HG03457 (cell line): ENCODE measurements at regions not wholly inside any gene's neighbourhood (a gene's known extent, or its start where the extent isn't known, plus 50 kb on each side); places are given as distances from the start of the nearest gene placed in this dataset.
"Not testable (repeated sequence)": the region's sequence is repeated elsewhere in the genome, so short reads cannot be mapped to it uniquely, and the experiment has no call there.

Source experiments
- ATAC-seq: cut with Tn5 transposase; IDR thresholded peaks from one replicate; pipeline ENCODE4 v1.9.1; 2021; ENCODE audit warnings: moderate number of reproducible peaks; ENCODE audit not compliant: unreplicated experiment

DNA sequence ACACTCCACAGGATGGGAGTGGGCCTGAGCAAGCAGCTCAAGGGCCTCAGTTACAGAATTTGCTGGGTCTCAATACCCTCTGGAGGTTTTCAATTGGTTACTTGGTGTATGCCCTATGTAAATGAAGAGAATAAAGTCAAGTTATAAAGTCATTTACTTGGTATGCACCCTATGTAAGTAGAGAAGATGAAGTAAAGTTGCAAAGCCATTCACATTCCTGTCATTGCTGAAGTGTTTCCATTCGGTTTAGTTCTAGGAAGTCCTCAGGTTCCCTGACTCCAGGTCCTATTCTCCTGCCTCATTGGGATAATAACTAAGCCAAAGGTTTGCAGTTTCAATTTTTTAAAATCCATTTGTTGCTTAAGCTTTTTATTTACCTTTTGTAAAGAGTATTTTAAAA lies 272.6 kb upstream of the NPSR1 start:
- no peak for ATAC-seq

DNA sequence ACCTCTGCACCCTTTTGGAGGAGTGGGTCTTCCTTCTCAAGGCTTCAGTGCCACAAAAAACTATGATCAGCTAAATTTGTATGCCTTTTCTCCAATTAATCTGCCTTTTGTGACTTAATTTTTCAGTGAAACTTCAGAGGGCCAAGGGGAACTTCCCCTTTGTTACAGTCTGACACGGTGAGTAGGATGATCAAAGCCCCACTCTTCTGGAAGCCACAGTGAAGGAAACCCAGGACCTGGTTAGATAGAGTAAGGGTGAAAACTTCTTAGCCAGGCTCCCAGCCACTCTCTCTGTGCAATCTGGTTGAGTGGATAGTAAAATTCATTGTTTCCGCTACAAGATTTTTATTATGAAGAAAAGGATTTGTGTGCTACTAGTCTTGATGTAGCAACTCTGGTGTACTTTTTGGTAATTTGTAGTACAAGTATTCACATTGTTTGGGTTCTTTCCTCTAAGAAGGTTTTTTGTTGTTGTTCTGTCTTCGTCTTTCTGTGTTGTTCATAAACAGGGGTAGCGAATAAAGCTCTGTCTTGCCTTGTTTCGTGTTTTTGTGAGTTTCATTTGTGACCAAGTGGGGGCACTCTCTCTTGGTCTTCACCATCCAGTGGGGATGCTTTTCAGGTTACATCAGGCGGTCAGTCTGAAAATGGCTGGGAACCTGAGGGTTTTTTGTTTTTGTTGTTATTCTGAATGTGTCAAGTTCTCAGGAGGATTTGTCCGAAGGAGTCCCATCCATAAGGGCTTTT lies 268.5 kb upstream of the NPSR1 start:
- no peak for ATAC-seq

DNA sequence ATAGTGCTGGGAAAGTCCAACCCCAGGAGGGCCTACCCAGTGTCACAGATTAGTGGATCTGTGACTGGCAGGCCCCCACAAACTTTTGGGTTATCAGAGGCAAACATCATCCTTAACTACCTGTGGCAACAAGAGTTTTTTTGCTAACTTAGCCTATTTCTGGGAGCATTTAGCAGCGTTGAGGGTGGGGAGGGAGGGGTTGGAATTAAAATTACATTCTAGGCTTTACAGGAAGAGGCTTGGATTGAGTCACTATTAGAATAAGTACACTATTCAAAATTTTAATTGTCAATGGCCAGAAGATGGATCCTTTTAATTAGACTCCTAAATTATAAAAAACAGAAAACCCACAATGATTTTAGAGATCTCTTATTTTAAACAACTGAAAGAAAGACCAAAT lies 267.9 kb upstream of the NPSR1 start:
- no peak for ATAC-seq

DNA sequence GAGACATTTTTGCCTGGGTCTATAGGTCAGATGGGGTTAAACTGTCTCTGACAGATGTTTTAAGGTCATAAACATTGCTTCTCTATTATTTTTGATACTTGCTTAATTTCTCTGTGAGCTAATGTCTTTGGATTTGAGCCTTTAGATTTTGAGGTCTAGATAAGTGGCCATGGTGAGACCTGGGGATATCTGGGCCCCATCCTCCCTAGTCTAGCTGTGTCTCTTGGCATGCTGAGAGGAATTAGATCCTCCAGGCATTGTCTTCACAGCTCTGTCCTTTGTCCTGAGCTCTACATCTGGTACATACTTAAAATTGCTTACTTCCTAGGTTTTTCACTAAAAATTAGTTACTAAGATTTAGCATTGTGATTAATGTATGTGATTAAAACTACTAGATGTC lies 265.0 kb upstream of the NPSR1 start:
- no peak for ATAC-seq

DNA sequence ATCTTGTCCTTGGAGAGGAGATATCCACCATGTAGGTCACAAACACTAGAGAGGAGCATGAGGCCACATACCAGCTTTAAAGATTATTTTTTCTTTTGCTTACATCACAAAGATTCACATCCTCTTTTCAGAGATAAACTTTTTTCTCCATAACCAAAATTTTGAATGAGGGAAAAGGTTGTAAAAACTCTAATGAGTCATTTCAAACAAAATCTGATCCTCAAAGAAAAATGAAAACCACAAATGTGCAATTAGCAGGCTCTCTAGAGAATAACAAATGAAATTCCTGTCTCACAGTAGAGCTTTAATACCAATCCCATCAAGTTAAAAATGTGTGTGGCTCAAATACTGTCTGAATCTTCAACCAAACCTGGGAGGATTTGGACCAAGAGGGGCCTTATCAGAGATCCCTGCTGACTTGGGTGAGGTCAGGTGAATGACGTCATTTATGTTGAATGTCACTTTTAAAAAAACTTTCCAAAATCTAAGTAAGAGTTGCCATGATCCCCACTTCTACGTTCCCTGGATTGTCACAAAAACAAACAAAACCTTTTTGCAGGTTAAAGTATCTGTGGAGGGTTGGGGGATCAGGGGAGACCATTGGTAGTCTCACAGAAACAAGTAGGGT lies 261.5 kb upstream of the NPSR1 start:
- ATAC-seq = no peak

DNA sequence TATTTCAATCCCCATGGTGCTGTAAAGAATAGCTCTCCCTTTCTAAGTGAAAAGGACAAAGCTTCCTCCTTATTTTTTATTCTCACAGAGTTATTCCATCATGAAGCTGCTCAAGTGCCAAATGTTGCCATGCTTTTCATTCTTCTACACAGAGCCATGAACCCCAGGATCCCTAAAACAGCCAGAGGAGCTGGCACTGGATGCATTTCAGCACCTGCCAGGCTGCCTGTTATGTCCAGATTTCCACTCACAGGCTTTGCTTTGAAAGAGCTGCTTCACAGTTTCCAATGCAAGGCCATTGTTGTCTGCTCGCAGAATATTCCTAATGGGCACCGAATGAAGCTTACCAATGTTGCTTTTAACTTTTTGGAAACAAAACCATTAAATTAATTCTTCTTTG lies 256.2 kb upstream of the NPSR1 start:
- no peak for ATAC-seq

DNA sequence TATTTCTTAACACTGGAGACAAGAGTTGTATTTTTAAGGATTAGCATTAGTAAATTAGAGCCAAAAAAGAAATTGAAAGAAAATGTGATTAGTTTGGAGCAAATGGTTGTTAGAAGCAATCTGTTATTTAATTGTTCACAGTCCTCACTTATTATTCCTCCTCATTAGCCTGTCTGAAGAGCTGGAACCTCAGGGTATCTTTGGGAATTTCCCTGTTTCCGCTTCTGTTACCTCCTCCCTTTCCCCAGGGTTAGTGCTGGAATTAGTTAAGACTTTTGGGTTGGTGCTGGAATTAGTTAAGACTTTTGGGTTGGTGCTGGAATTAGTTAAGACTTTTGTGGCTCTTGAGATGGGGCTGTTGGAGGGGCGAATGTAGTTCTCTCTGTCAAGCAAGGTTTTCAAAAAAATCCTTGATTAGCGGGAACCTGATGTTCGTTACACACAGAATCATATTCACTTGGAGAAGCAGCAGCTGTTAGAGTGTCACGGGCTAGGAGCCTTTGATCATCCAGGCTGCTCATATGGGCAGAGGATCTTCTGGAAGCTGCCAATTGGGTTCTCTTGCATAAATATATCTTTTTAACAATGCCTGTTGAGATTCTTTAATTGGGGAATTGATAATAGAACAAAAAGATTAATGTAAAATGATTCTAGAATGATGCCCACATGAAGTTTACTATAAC lies 251.0 kb upstream of the NPSR1 start:
- ATAC-seq = no peak

DNA sequence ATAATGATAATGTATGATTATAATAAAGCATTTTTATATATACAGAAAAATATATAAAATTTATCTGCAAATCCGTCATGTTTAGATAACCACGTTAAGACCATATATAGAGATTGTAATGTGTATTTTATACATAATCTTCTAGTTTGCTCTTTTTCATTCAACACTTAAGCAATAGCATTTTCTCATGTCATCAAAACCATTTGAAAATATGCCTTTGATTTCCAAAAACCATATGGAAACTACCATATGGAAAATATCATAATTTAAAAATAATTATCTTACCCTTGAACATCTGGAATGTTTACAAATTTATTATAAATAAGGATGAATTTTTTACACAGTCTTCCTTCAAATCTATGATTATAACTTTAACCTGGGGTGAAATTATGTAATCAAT lies 250.4 kb upstream of the NPSR1 start:
- no peak for ATAC-seq

DNA sequence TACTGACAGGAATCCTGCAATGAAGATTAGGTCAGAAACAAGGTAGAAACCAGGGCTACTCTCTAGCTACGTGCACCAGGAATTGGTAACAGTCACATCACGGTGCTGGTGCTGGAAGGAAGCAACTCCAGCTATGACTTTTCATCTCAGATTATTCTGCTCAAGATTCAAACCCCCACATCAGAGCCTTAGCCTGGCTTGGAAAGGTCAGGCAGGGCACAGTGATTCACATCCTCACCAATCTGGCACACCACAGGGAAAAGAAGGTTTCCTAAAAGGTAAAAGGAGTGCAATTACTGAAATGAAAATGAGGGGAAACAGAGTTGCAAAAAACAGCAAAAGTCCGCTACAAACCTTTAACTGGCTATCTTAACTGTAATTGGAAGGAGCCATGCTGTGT lies 240.2 kb upstream of the NPSR1 start:
- ATAC-seq = no peak

DNA sequence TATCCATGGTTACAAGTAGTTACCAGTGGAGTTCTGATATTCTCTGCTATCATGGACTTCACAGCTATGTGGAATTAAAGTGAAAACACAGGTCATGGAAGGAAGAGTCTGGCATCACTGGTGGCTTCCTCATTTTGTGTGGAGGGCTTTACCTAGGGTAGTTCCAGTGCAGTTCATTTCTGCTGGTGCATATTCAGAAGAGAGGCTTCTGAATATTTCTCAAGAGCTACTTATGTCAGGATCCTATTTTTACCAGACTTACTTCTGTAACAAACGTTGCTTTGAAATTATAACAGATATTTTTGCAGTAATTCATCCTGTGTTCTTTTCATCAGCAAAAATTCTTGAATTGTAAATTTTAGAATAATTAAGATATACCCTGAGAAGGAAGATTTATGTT lies 236.5 kb upstream of the NPSR1 start:
- no peak for ATAC-seq

DNA sequence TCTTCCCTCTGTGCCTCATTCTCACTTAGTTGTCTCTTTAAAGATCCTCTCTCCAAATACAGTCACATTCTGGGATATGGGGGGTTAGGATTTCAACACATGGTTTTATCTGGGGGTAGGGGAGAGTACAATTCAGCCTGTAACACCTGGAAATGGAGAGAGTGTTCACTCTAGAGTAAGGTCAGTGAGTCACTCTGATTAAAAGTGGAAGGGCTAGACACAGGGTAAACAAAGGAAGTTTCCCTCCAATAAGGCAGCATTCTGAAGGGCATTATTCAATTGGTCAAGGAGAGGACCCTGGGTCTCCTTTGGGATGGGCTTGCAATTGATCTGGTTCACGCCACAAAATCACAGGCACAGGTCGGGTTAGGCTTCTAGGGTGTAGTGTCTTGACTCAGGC lies 232.8 kb upstream of the NPSR1 start:
- ATAC-seq = no peak

DNA sequence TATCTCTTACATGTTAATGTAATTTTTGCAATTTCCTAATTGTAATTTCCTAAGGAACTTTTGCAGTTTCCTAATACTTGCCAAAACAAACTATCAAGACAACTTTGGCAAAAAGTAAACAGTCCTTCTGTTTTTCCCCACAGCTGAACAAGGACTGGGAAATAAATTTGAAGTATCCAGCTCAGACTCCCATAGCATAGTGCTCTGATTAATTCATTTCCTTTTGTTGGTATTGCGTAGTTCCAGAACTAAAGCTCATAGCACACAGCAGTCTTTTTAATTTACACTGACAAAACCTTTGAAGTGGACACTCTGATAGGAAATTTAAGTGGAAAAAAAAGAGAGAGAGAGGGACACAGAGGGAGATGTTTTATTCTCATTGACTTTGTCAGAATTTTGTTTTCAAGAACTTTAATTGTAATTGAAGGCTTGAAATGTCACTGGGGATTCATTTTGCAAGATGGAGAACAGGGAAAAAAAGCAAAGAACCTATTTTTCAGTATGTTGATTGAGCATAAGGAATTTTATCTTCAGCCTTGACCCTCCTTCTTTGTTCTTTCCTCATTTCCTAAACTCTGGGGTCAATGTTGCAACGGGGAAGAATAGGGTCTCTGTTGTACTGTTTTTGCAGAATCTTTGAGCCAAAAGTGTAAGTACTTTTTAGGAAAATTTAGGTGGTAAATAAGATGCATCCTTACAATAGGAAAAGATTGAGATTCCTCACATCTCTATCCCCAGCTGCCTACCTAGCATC lies 232.2 kb upstream of the NPSR1 start:
- ATAC-seq = no peak

DNA sequence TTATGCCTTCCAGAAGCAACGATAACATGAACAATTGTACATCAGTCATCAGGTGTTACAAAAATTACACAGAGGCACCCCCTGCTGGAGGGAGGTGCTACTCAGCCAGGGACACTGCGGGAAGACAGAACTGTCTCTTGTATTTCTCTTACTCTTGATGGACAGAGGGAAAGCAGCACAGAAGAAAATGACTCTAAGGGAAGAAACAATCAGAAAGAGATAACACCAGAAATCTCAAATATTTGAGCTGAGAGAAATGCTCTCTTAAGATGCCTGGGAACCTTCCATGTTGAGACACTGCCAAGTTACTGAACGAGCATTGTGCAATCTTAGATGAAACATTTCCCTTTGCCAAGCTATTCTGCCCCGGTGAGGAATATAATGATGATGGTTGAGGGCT lies 227.6 kb upstream of the NPSR1 start:
- ATAC-seq = no peak

DNA sequence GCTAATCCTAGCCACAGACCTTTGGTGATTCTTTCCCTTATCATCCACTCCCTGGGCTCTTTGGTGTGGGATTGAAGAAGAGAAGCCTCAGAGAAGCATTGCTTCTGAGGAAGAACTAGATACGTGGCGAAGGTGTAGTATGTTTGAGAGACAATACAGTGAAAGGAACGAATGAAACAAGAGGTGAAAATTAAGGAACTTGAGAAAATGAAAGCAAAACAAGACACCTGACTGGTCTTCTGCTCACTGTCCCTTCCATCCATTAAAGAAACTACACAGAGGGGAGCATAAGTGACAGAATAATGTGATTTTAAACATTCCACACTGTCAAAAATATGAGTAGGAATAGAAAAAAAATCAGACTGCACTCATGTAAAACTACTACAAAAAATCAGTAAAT lies 219.6 kb upstream of the NPSR1 start:
- no peak for ATAC-seq

DNA sequence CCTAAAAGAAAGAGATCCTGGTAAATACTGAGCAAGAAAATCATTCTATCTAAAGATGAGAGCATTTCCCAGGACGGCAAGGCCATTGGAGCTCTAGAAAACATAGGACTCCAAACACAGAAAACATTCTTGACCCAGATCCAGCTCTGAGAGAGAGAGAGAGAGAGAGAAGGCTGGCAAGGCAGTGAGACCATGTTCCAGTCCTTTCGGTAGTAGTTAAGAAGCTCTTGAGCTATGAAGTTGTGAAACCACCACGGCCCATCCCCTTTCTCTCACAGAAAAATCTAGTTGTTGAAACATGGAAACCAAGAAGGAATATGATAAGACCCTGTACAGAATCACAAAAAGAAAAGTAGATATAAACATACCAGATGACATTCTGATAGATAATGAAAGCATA lies 212.4 kb upstream of the NPSR1 start:
- no peak for ATAC-seq

DNA sequence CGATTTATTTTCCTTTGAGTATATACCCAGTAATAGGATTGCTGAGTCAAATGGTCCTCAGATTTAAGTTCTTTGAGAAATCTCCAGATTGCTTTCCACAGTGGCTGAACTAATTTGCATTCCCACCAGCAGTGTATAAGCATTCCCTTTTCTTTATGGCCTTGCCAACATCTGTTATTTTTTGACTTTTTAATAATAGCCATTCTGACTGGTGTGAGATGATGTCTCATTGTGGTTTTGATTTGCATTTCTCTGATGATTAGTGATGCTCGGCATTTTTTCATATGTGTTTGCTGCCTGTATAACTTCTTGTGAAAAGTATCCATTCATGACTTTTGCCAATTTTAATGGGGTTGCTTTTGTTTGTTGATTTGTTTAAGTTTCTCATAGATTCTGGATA lies 209.5 kb upstream of the NPSR1 start:
- not testable (repeated sequence) for ATAC-seq

DNA sequence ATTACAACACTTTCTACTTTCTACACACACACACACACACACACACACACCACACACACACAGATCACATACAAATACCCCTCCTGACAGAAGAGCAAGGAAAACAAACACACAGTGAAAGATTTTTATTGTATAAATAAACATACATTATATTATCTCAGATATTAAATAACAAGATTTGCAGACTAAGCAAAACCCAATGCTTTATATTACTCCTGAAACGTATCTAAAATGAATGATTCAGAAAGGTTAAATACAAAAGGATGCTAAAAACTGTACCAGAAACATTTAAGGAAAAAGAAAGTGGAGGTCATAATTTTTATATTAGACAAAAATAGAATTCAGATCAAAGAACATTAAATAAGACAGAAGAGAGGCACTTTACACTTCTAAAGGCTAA lies 208.3 kb upstream of the NPSR1 start:
- ATAC-seq = no peak

DNA sequence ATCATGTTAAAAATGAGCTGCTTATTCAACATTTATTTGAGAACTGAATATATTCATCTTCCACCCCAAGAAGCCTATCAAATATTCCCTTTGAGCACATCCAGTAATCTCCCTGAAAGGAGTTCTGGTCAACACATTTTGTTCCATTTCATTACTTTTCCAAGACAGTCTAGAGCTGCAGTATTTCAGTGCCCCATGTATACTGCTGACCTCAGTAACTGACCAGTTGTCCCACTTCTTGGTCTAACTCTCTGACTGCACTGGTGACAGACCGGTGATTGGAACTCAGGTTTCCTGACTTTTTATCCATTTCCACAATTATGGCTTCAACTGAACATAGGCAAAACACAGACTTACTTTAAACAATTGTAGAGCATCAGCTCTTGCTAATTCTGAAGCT lies 206.8 kb upstream of the NPSR1 start:
- ATAC-seq = no peak

DNA sequence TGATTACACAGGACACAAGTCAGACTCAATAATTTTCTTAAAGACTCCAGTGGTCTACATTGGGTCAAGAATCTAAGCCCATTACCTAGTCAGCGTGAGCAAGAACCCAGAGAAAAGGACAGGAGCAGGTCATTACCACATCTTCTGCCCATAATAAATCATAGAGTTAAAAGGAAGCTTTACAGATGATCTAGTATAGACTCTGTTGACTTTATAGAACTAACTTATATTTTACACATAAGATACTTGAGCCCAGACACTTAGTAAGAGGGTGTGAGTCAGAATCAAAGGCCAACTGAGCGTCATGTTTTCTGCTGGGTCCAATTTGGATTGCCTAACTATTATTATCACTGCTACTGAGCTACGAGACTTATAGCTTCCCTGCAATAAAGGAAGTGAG lies 206.1 kb upstream of the NPSR1 start:
- no peak for ATAC-seq

DNA sequence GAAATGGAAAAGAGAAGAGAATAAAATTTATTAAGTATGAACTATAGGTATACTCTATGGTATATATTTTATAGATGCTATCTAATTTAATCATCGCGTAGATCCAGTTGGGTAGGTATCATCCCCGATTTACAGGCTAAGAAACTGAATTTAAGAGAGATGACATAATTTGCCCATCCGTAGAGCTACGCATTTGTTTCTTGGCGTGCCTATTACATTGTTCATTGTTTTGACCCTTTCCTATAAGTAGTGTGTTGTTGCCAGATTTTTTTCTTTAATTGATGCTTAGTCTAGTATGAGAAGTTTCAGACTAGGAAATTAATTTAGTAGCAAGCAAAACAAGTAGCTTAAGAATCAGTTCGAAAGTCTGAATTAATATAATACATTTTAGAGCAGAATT lies 205.7 kb upstream of the NPSR1 start:
- no peak for ATAC-seq

DNA sequence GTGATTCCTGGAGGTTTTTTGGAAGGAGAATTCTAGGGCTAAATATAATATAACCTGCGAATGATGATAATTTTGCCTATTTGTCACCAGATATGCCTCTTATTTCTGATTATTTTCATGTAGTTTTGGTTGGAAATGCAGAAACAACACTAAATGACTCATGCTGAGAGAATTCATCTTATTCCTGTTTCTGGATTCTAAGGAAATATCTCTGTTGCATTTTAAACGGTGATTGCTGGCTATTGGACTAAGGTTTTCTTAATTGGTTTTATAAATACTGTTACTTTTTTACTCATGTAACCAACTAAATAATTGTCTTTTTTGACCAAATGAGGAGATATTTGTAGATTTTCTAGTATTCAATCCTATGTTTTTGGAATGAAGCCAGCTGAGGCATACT lies 204.9 kb upstream of the NPSR1 start:
- ATAC-seq = no peak

DNA sequence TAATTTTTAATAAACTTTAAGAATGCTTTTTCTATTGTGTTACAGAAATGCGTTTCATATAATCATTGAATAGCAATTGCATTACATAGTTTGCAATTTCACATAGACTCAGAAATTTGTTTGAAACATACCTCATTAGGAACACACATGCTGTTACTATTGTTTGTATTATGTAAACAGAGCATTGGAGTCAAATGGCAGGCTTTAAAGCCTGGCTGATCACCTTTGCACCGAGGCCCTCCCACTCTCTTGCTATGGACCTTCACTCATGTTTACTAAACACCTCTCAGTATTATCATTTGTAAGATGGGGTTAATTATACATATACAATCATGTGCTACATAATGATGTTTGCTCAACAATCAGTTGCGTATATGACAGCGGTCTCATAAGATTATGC lies 203.6 kb upstream of the NPSR1 start:
- ATAC-seq = no peak
